HCT116 (cell line): ENCODE measurements at regions not wholly inside any gene's neighbourhood (a gene's known extent, or its start where the extent isn't known, plus 50 kb on each side); places are given as distances from the start of the nearest gene placed in this dataset.

Experiments
- ATAC-seq: fragments of 200-7000 bp; cut with Tn5 transposase; 2 replicates; pipeline ENCODE4 v1.9.1; 2020; ENCODE audit warnings: mild to moderate bottlenecking, moderate library complexity
- BruUV-seq: library from RNA; stranded (reverse); fragments of 400-500 nt; replicated peaks from 2 replicates; lab custom pipeline; 2021; lab: Mats Ljungman, UMichigan
- CTCF ChIA-PET: fragments of 300-600 bp; sonication (Branson Sonifier 250); formaldehyde crosslinking; loops from one replicate; lab custom pipeline; 2021; ENCODE audit warnings: antibody characterized with exemption; lab: Charles Lee
- POLR2A ChIA-PET: fragments of 300-600, 350-600 bp; sonication (Branson Sonifier 250); formaldehyde crosslinking; loops from one replicate; lab custom pipeline; 2021; ENCODE audit warnings: antibody characterized with exemption; lab: Charles Lee
- RAD21 ChIA-PET, 2 experiments: fragments of 300-600 bp; sonication (Branson Sonifier 250); formaldehyde crosslinking; loops; one replicate each; lab custom pipeline; 2023; ENCODE audit warnings: low total read pairs in 2 of 2; ENCODE audit not compliant: uncharacterized antibody in 2 of 2, unreplicated experiment in 2 of 2, low non-redundant PET in 1 of 2; lab: Charles Lee
- DNase-seq: peaks from one replicate; pipeline ENCODE4 v3.0.0-alpha.2; 2010; ENCODE audit warnings: low read depth, low spot score
- H2AFZ ChIP-seq: fragments of 200-600 bp; shearing (Covaris generic), sonication (generic); 2 replicates; pipeline ENCODE4 v1.6.1; 2017; ENCODE audit warnings: low read depth, mixed run types, mixed read lengths, antibody characterized with exemption, low read length; ENCODE audit not compliant: poor library complexity, severe bottlenecking
- H3K27ac ChIP-seq: 2 replicates; pipeline ENCODE4 v1.5.1; 2012; ENCODE audit warnings: low read depth, low read length
- H3K27me3 ChIP-seq: fragments of 200-600 bp; sonication (generic); 2 replicates; pipeline ENCODE4 v1.6.1; 2016; ENCODE audit warnings: mixed run types, low read length, mixed read lengths; ENCODE audit not compliant: insufficient read depth
- H3K36me3 ChIP-seq, 2 experiments: fragments of 200-500 bp in 1 of 2; fragments of 200-600 bp in 1 of 2; sonication (Bioruptor generic) in 1 of 2; sonication (generic) in 1 of 2; 2 replicates each; pipeline versions ENCODE4 v1.5.1 to v1.6.1; 2014 to 2016; ENCODE audit warnings: low read length in 2 of 2, inconsistent platforms in 1 of 2, mixed read lengths in 1 of 2, mixed run types in 1 of 2; ENCODE audit not compliant: insufficient read depth in 2 of 2, control insufficient read depth in 1 of 2
- H3K4me1 ChIP-seq, 2 experiments: fragments of 200-600 bp in 1 of 2; sonication (generic) in 1 of 2; 2 replicates each; pipeline versions ENCODE4 v1.5.1 to v1.6.1; 2012 to 2017; ENCODE audit warnings: low read length in 2 of 2, inconsistent platforms in 1 of 2, mild to moderate bottlenecking in 1 of 2, mixed read lengths in 1 of 2, mixed run types in 1 of 2, moderate library complexity in 1 of 2; ENCODE audit not compliant: insufficient read depth in 2 of 2, control insufficient read depth in 1 of 2
- H3K4me2 ChIP-seq: fragments of 200-600 bp; sonication (generic); 2 replicates; pipeline ENCODE4 v1.6.1; 2017; ENCODE audit warnings: mixed run types, low read length, mixed read lengths
- H3K4me3 ChIP-seq, 2 experiments: fragments of 200-600 bp in 1 of 2; sonication (generic) in 1 of 2; replicated peaks in 1 of 2; 2 replicates each; pipeline ENCODE4 v1.5.1; 2011 to 2016; ENCODE audit warnings: low read length in 2 of 2, control low read depth in 1 of 2, low read depth in 1 of 2, mild to moderate bottlenecking in 1 of 2, mixed read lengths in 1 of 2, mixed run types in 1 of 2
- H3K79me2 ChIP-seq: fragments of 200-600 bp; sonication (generic); 2 replicates; pipeline ENCODE4 v1.6.1; 2017; ENCODE audit warnings: mild to moderate bottlenecking, mixed run types, low read length, moderate library complexity, mixed read lengths; ENCODE audit not compliant: insufficient read depth
- H3K9ac ChIP-seq: fragments of 200-600 bp; sonication (generic); 2 replicates; pipeline ENCODE4 v1.6.1; 2016; ENCODE audit warnings: low read length, mixed read lengths
- H3K9me2 ChIP-seq: fragments of 200-600 bp; sonication (generic), shearing (Covaris generic); 2 replicates; pipeline ENCODE4 v1.6.1; 2017; ENCODE audit warnings: mixed run types, mild to moderate bottlenecking, moderate library complexity; ENCODE audit not compliant: insufficient read depth
- H3K9me3 ChIP-seq, 2 experiments: fragments of 200-500 bp in 1 of 2; fragments of 200-600 bp in 1 of 2; sonication (Bioruptor generic) in 1 of 2; sonication (generic) in 1 of 2; 2 replicates each; pipeline ENCODE4 v1.6.1; 2014 to 2017; ENCODE audit warnings: low read length in 2 of 2, mixed read lengths in 2 of 2, inconsistent platforms in 1 of 2, low read depth in 1 of 2, mild to moderate bottlenecking in 1 of 2, mixed run types in 1 of 2, moderate library complexity in 1 of 2; ENCODE audit not compliant: control insufficient read depth in 1 of 2, insufficient read depth in 1 of 2
- H4K20me1 ChIP-seq: fragments of 200-600 bp; sonication (generic), shearing (Covaris generic); 2 replicates; pipeline ENCODE4 v1.6.1; 2017; ENCODE audit warnings: mixed run types, mild to moderate bottlenecking, moderate library complexity; ENCODE audit not compliant: insufficient read depth
- CEBPB ChIP-seq: IDR thresholded peaks from 2 replicates; pipeline ENCODE4 v1.6.1; 2012; ENCODE audit warnings: low read depth
- ELF1 ChIP-seq: IDR thresholded peaks from 2 replicates; pipeline ENCODE4 v1.6.1; 2012; ENCODE audit warnings: low read depth, borderline replicate concordance
- EZH2 ChIP-seq: fragments of 200-600 bp; sonication (generic); IDR thresholded peaks from 2 replicates; pipeline ENCODE4 v1.6.1; 2017; ENCODE audit warnings: antibody characterized with exemption, mixed run types
- FOSL1 ChIP-seq: IDR thresholded peaks from 2 replicates; pipeline ENCODE4 v1.6.1; 2012; ENCODE audit warnings: low read depth
- intact Hi-C: fragments of 100-400 bp; cut with micrococcal nuclease; formaldehyde crosslinking; loops from 2 replicates; pipeline ENCODE4 v1.10.0; 2022
- TF ChIP-seq, protein P1 (sequence below): IDR thresholded peaks from 2 replicates; pipeline ENCODE4 v1.6.1; 2011; ENCODE audit warnings: mild to moderate bottlenecking, low read length, moderate library complexity; ENCODE audit not compliant: insufficient replicate concordance; ENCODE audit errors: extremely low read depth
- TF ChIP-seq, protein P2 (sequence below), 3 experiments: fragments of 200-600 bp in 1 of 3; sonication (generic) in 1 of 3; IDR thresholded peaks in 2 of 3; conservative IDR thresholded peaks in 1 of 3; 2 replicates each; pipeline ENCODE4 v1.5.1; 2012 to 2017; ENCODE audit warnings: low read depth in 2 of 3, low read length in 2 of 3, antibody characterized with exemption in 1 of 3, borderline replicate concordance in 1 of 3, control low read depth in 1 of 3, mild to moderate bottlenecking in 1 of 3, mixed read lengths in 1 of 3, mixed run types in 1 of 3, moderate library complexity in 1 of 3; ENCODE audit not compliant: insufficient read depth in 1 of 3
- TF ChIP-seq, protein P3 (sequence below): IDR thresholded peaks from 2 replicates; pipeline ENCODE4 v1.6.1; 2012; ENCODE audit warnings: low read depth

DNA sequence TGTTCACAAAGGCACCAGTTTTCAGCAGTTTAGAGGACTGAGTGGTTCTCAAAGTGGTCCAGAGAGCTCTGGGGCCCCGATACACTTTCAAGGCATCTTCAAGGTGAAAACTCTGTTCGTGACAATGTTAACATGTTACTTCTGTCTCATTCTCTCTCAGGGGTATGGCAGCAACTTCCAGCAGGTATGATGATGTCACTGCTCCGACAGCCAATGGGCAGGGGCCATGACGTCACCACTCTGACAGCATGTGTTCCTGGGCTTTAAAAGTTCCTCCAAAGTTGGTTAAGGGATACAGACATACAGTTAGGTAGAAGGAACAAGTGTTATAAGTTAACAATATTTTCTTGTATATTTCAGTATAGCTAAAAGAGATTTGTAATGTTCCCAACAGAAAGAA is 87.9 kb downstream of the KLF15 start (continued):
- TF ChIP-seq, protein P1, sequence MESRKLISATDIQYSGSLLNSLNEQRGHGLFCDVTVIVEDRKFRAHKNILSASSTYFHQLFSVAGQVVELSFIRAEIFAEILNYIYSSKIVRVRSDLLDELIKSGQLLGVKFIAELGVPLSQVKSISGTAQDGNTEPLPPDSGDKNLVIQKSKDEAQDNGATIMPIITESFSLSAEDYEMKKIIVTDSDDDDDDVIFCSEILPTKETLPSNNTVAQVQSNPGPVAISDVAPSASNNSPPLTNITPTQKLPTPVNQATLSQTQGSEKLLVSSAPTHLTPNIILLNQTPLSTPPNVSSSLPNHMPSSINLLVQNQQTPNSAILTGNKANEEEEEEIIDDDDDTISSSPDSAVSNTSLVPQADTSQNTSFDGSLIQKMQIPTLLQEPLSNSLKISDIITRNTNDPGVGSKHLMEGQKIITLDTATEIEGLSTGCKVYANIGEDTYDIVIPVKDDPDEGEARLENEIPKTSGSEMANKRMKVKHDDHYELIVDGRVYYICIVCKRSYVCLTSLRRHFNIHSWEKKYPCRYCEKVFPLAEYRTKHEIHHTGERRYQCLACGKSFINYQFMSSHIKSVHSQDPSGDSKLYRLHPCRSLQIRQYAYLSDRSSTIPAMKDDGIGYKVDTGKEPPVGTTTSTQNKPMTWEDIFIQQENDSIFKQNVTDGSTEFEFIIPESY, result no peak
- TF ChIP-seq EZH2, result no peak

DNA sequence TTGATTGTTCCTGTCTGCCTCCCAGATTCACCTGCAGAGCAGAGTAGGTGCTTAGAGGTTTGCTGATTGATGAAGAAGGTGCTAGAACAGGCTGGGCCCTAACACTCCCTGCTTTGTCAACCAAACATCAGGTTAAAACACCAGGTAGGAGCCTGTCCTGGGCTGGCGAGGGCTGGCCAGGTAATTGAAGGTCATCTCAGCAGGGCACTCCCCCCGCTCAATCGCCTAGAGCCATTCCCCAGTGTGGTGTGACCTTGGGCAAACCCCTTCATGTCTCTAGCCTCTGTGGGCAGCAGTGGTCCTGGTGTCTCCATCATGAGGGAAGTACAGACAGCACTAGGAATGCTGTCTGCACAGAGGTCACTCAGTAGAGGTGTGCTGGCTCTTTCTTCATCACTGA is 88.3 kb downstream of the KLF15 start:
- ChIA-PET POLR2A (no interaction called here), CTCF (no interaction called here), RAD21 (no interaction called here)
- DNase-seq (no peak), ATAC-seq (no peak)
- no peaks in the 10 kb centered on the region for H3K27me3 ChIP-seq
- no peak overlapping the region for H3K4me2 ChIP-seq
- H3K79me2 ChIP-seq, result no peaks in the 10 kb centered on the region
- no peak for TF ChIP-seq CEBPB
- TF ChIP-seq, protein P2, sequence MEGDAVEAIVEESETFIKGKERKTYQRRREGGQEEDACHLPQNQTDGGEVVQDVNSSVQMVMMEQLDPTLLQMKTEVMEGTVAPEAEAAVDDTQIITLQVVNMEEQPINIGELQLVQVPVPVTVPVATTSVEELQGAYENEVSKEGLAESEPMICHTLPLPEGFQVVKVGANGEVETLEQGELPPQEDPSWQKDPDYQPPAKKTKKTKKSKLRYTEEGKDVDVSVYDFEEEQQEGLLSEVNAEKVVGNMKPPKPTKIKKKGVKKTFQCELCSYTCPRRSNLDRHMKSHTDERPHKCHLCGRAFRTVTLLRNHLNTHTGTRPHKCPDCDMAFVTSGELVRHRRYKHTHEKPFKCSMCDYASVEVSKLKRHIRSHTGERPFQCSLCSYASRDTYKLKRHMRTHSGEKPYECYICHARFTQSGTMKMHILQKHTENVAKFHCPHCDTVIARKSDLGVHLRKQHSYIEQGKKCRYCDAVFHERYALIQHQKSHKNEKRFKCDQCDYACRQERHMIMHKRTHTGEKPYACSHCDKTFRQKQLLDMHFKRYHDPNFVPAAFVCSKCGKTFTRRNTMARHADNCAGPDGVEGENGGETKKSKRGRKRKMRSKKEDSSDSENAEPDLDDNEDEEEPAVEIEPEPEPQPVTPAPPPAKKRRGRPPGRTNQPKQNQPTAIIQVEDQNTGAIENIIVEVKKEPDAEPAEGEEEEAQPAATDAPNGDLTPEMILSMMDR (IDR thresholded peaks at IDR 0.05 in 2 of 3, conservative IDR thresholded peaks at IDR 0.05 in 1 of 3; ENCODE audit: borderline replicate concordance in 1 of 3, insufficient read depth in 1 of 3, low read depth in 2 of 3, low read length in 2 of 3), result no peak
- TF ChIP-seq, protein P3, sequence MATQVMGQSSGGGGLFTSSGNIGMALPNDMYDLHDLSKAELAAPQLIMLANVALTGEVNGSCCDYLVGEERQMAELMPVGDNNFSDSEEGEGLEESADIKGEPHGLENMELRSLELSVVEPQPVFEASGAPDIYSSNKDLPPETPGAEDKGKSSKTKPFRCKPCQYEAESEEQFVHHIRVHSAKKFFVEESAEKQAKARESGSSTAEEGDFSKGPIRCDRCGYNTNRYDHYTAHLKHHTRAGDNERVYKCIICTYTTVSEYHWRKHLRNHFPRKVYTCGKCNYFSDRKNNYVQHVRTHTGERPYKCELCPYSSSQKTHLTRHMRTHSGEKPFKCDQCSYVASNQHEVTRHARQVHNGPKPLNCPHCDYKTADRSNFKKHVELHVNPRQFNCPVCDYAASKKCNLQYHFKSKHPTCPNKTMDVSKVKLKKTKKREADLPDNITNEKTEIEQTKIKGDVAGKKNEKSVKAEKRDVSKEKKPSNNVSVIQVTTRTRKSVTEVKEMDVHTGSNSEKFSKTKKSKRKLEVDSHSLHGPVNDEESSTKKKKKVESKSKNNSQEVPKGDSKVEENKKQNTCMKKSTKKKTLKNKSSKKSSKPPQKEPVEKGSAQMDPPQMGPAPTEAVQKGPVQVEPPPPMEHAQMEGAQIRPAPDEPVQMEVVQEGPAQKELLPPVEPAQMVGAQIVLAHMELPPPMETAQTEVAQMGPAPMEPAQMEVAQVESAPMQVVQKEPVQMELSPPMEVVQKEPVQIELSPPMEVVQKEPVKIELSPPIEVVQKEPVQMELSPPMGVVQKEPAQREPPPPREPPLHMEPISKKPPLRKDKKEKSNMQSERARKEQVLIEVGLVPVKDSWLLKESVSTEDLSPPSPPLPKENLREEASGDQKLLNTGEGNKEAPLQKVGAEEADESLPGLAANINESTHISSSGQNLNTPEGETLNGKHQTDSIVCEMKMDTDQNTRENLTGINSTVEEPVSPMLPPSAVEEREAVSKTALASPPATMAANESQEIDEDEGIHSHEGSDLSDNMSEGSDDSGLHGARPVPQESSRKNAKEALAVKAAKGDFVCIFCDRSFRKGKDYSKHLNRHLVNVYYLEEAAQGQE, result no peak
- no peak for TF ChIP-seq ELF1
- no peak for TF ChIP-seq FOSL1
- H3K4me1 ChIP-seq, result peaks cover 7 to 33% of the 10 kb centered on the region in 2 experiments
- no peaks in the 10 kb centered on the region for H4K20me1 ChIP-seq
- no peak overlapping the region for H3K27ac ChIP-seq
- H3K9ac ChIP-seq, result no peak overlapping the region
- H3K9me3 ChIP-seq, result no peaks in the 10 kb centered on the region
- H2AFZ ChIP-seq, result peak overlapping the region; percentile 64
- intact Hi-C loops, result no loop called here
- no peaks in the 10 kb centered on the region for H3K9me2 ChIP-seq
- H3K36me3 ChIP-seq, result no peaks in the 10 kb centered on the region
- H3K4me3 ChIP-seq, result no peak overlapping the region
- BruUV-seq, result no TSS peak
